Endothelial cell of umbilical vein (primary cell): ENCODE measurements at regions not wholly inside any gene's neighbourhood (a gene's known extent, or its start where the extent isn't known, plus 50 kb on each side); places are given as distances from the start of the nearest gene placed in this dataset.

Experiments
- BruUV-seq: library from RNA; stranded (reverse); fragments of 400-500 nt; replicated peaks from 2 replicates; lab custom pipeline; 2021; lab: Mats Ljungman, UMichigan
- CTCF ChIA-PET: fragments of 300-600, 350-600 bp; sonication (Branson Sonifier 250); formaldehyde crosslinking; loops from one replicate; lab custom pipeline; 2021; ENCODE audit warnings: antibody characterized with exemption, inconsistent platforms; lab: Charles Lee
- POLR2A ChIA-PET: fragments of 300-600, 350-600 bp; sonication (Branson Sonifier 250); formaldehyde crosslinking; loops from one replicate; lab custom pipeline; 2021; ENCODE audit warnings: antibody characterized with exemption, inconsistent platforms; lab: Charles Lee
- DNase-seq: peaks from one replicate; pipeline ENCODE4 v3.0.0-alpha.2; 2011; ENCODE audit warnings: low read depth, low spot score
- FAIRE-seq: peaks from 2 replicates; lab custom pipeline; 2011; peaks lifted over from hg19 to GRCh38; lab: Jason Lieb, UNC
- H2AFZ ChIP-seq: 2 replicates; pipeline ENCODE4 v1.6.0; 2012; ENCODE audit warnings: low read depth, low read length, control low read depth, inconsistent platforms
- H3K27ac ChIP-seq: 2 replicates; pipeline ENCODE4 v1.5.1; 2011; ENCODE audit warnings: low read depth, mild to moderate bottlenecking, control low read depth, low read length, moderate library complexity; ENCODE audit not compliant: insufficient read depth
- H3K27me3 ChIP-seq, 2 experiments: 2 replicates each; pipeline versions ENCODE4 v1.6.0 to v1.6.1; 2011; ENCODE audit warnings: low read length in 2 of 2, mixed read lengths in 1 of 2; ENCODE audit not compliant: control insufficient read depth in 2 of 2, insufficient read depth in 2 of 2
- H3K36me3 ChIP-seq, 2 experiments: 2 replicates in 1 of 2; 3 replicates in 1 of 2; pipeline ENCODE4 v1.5.1; 2011; ENCODE audit warnings: low read length in 2 of 2, mild to moderate bottlenecking in 1 of 2, moderate library complexity in 1 of 2; ENCODE audit not compliant: control insufficient read depth in 2 of 2, insufficient read depth in 2 of 2; ENCODE audit errors: extremely low read depth in 1 of 2
- H3K4me1 ChIP-seq: 3 replicates; pipeline ENCODE4 v1.5.1; 2011; ENCODE audit warnings: mild to moderate bottlenecking, low read length; ENCODE audit not compliant: control insufficient read depth, insufficient read depth; ENCODE audit errors: extremely low read depth
- H3K4me2 ChIP-seq: 2 replicates; pipeline ENCODE4 v1.6.1; 2011; ENCODE audit warnings: low read length, control low read depth, mixed read lengths; ENCODE audit not compliant: insufficient read depth
- H3K4me3 ChIP-seq, 3 experiments: fragments of 200-600 bp in 1 of 3; sonication (generic), shearing (Covaris generic) in 1 of 3; replicated peaks in 1 of 3; 2 replicates each; pipeline ENCODE4 v1.5.1; 2011 to 2016; ENCODE audit warnings: control low read depth in 3 of 3, low read length in 3 of 3, mild to moderate bottlenecking in 2 of 3, inconsistent platforms in 1 of 3, low read depth in 1 of 3, moderate library complexity in 1 of 3; ENCODE audit not compliant: insufficient read depth in 1 of 3
- H3K79me2 ChIP-seq: 2 replicates; pipeline ENCODE4 v1.6.0; 2012; ENCODE audit warnings: low read length, inconsistent platforms; ENCODE audit not compliant: control insufficient read depth, insufficient read depth
- H3K9ac ChIP-seq: replicated peaks from 2 replicates; pipeline ENCODE3; 2011; ENCODE audit warnings: low read length, control low read depth; ENCODE audit not compliant: insufficient read depth; ENCODE audit errors: extremely low read depth
- H3K9me1 ChIP-seq: replicated peaks from 3 replicates; pipeline ENCODE4 v1.6.0; 2011; ENCODE audit warnings: mild to moderate bottlenecking, low read length; ENCODE audit not compliant: control insufficient read depth, insufficient read depth; ENCODE audit errors: extremely low read depth
- H3K9me3 ChIP-seq: replicated peaks from 2 replicates; pipeline ENCODE4 v1.5.1; 2012; ENCODE audit warnings: low read length, inconsistent platforms; ENCODE audit not compliant: control insufficient read depth, insufficient read depth
- H4K20me1 ChIP-seq: replicated peaks from 2 replicates; pipeline ENCODE3; 2011; ENCODE audit warnings: mild to moderate bottlenecking, low read length; ENCODE audit not compliant: control insufficient read depth, insufficient read depth; ENCODE audit errors: extremely low read depth
- EZH2 ChIP-seq: IDR thresholded peaks from 2 replicates; pipeline ENCODE4 v1.6.1; 2012; ENCODE audit warnings: borderline replicate concordance, low read depth, mild to moderate bottlenecking, moderate library complexity, low read length, inconsistent platforms; ENCODE audit not compliant: severe bottlenecking
- FOS ChIP-seq: IDR thresholded peaks from 2 replicates; pipeline ENCODE4 v1.6.1; 2011; ENCODE audit warnings: mild to moderate bottlenecking, low read length, moderate library complexity, borderline replicate concordance; ENCODE audit not compliant: insufficient read depth
- GATA2 ChIP-seq: IDR thresholded peaks from 2 replicates; pipeline ENCODE4 v1.7.0; 2011; ENCODE audit warnings: low read depth, mild to moderate bottlenecking, moderate library complexity, mixed read lengths, low read length; ENCODE audit not compliant: insufficient read length, insufficient read depth
- JUN ChIP-seq: IDR thresholded peaks from 2 replicates; pipeline ENCODE4 v1.6.1; 2011; ENCODE audit warnings: borderline replicate concordance, low read depth; ENCODE audit not compliant: insufficient read length, insufficient read depth
- MYC ChIP-seq: IDR thresholded peaks from one replicate; pipeline ENCODE4 v1.6.1; 2011; ENCODE audit warnings: mild to moderate bottlenecking, low read depth, low read length
- POLR2A ChIP-seq: IDR thresholded peaks from 2 replicates; pipeline ENCODE4 v1.6.1; 2012; ENCODE audit warnings: low read depth, mild to moderate bottlenecking, control low read depth, low read length
- POLR2AphosphoS5 ChIP-seq: IDR thresholded peaks from 2 replicates; pipeline ENCODE4 v1.6.1; 2012; ENCODE audit warnings: low read depth, mild to moderate bottlenecking, control low read depth, low read length, moderate library complexity; ENCODE audit not compliant: insufficient read depth
- dilution Hi-C: fragments of 300-500 bp; cut with MboI; formaldehyde crosslinking; loops from one replicate; pipeline ENCODE4 v1.15.0; 2019; ENCODE audit warnings: low sequenced_read_pairs; ENCODE audit not compliant: extremely low pct_ligation_motif_present
- intact Hi-C: fragments of 100-400 bp; cut with micrococcal nuclease; formaldehyde crosslinking; loops from one replicate; pipeline ENCODE4 v1.10.0; 2022
- TF ChIP-seq, protein P1 (sequence below): IDR thresholded peaks from 2 replicates; pipeline ENCODE4 v1.6.1; 2011; ENCODE audit not compliant: insufficient read depth, insufficient read length
- TF ChIP-seq, protein P2 (sequence below), 2 donors: IDR thresholded peaks; 1 replicate in 1 of 2; 2 replicates in 1 of 2; pipeline ENCODE4 v1.5.1; 2011; ENCODE audit warnings: low read length in 2 of 2, mild to moderate bottlenecking in 2 of 2, moderate library complexity in 2 of 2, control low read depth in 1 of 2, inconsistent platforms in 1 of 2, low read depth in 1 of 2; ENCODE audit not compliant: insufficient read depth in 1 of 2; ENCODE audit errors: extremely low read depth in 1 of 2

DNA sequence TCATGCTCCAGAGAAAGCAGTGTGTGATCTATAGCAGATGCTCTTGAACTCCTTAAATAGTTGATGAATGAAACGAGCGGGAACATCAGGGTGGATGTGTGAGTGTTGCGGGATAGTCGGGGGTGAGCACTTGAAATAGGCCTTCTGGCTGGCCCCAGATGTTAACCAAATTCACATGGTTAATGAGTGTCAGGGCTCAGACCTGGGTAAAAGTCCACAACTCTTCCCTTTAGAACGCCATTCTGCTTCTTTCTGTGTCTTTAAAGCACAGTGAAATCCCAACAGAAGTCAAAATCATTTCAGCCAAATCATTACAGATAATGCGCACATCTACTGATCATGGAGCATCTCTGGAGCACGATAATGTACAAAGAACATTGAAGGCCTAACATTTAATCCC, 249.4 kb upstream of the BOD1L1 start:
- no peaks in the 10 kb centered on the region for H4K20me1 ChIP-seq
- H3K4me1 ChIP-seq: no peaks in the 10 kb centered on the region
- FAIRE-seq (no peak), DNase-seq (no peak)
- no peak overlapping the region for H3K27ac ChIP-seq
- no peak overlapping the region for H2AFZ ChIP-seq
- intact Hi-C loops: no loop called here
- no peaks in the 10 kb centered on the region for H3K9me1 ChIP-seq
- dilution Hi-C loops: no loop called here
- no peak overlapping the region for H3K4me3 ChIP-seq
- no peaks in the 10 kb centered on the region for H3K79me2 ChIP-seq
- no peak overlapping the region for H3K9ac ChIP-seq
- H3K27me3 ChIP-seq: peaks cover 0 to 2% of the 10 kb centered on the region in 2 experiments
- no peaks in the 10 kb centered on the region for H3K36me3 ChIP-seq
- ChIA-PET CTCF (no interaction called here), POLR2A (no interaction called here)
- H3K4me2 ChIP-seq: no peak overlapping the region
- TF ChIP-seq MYC: no peak
- no peak for TF ChIP-seq POLR2AphosphoS5
- TF ChIP-seq EZH2: no peak
- no peak for TF ChIP-seq FOS
- TF ChIP-seq, protein P1, sequence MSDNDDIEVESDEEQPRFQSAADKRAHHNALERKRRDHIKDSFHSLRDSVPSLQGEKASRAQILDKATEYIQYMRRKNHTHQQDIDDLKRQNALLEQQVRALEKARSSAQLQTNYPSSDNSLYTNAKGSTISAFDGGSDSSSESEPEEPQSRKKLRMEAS: no peak
- TF ChIP-seq, protein P2, sequence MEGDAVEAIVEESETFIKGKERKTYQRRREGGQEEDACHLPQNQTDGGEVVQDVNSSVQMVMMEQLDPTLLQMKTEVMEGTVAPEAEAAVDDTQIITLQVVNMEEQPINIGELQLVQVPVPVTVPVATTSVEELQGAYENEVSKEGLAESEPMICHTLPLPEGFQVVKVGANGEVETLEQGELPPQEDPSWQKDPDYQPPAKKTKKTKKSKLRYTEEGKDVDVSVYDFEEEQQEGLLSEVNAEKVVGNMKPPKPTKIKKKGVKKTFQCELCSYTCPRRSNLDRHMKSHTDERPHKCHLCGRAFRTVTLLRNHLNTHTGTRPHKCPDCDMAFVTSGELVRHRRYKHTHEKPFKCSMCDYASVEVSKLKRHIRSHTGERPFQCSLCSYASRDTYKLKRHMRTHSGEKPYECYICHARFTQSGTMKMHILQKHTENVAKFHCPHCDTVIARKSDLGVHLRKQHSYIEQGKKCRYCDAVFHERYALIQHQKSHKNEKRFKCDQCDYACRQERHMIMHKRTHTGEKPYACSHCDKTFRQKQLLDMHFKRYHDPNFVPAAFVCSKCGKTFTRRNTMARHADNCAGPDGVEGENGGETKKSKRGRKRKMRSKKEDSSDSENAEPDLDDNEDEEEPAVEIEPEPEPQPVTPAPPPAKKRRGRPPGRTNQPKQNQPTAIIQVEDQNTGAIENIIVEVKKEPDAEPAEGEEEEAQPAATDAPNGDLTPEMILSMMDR (IDR thresholded peaks at IDR 0.05; ENCODE audit: extremely low read depth in 1 of 2, insufficient read depth in 1 of 2, low read depth in 1 of 2, low read length in 2 of 2): no peak
- no peak for TF ChIP-seq JUN
- no peak for TF ChIP-seq GATA2
- TF ChIP-seq POLR2A: no peak
- no TSS peak for BruUV-seq
- H3K9me3 ChIP-seq: no peaks in the 10 kb centered on the region
